ENCODE measurements at regions not wholly inside any gene's neighbourhood (a gene's known extent, or its start where the extent isn't known, plus 50 kb on each side); places are given as distances from the start of the nearest gene placed in this dataset.
"Not testable (repeated sequence)": the region's sequence is repeated elsewhere in the genome, so short reads cannot be mapped to it uniquely, and the experiment has no call there.

GRCh38 chr3:66836363-66837152 lies 161.5 kb upstream of the KBTBD8 start:
- FAIRE-seq: no peak
- no peak for DNase-seq (ENCODE audit: insufficient read length, low spot score)

GRCh38 chr3:66838704-66839103 lies 159.4 kb upstream of the KBTBD8 start:
- no peak for FAIRE-seq

DNA sequence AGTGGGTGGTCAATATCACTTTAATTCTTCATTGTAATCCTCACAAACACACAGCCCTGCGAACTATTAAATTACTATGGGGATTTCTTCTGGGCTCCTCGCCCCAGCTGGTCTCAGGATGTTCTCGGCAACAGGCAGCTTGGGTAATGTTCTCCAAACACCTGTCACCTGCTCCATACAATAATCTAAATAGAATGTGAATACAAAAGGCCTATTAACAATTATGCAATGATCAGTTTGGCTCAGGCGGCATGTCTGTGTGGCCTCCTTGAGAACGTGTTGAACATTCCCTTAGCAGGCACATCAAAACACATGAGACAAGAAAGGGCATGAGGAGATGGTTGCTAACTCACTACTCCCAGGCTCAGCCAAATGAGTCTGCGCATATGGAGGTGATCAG lies 158.6 kb upstream of the KBTBD8 start:
- FAIRE-seq (no peak), DNase-seq (ENCODE audit: insufficient read length, low spot score) (no peak)

More at GRCh38 chr3:66838704-66839103, 159.4 kb upstream of the KBTBD8 start:
- no peak for DNase-seq (ENCODE audit: insufficient read length, low spot score)

DNA sequence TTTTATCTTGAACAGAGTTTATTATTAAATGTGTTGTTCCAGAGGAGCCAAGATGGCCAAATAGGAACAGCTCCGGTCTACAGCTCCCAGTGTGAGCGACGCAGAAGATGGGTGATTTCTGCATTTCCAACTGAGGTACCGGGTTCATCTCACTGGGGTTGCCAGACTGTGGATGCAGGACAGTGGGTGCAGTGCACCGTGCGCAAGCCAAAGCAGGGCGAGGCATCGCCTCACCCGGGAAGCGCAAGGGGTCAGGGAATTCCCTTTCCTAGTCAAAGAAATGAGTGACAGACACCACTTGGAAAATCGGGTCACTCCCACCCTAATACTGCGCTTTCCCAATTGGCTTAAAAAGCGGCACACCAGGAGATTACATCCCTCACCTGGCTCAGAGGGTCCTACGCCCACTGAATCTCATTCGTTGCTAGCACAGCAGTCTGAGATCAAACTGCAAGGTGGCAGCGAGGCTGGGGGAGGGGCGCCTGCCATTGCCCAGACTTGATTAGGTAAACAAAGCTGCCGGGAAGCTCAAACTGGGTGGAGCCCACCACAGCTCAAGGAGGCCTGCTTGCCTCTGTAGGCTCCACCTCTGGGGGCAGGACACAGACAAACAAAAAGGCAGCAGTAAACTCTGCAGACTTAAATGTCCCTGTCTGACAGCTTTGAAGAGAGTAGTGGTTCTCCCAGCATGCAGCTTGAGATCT lies 155.2 kb upstream of the KBTBD8 start:
- not testable (repeated sequence) for DNase-seq (ENCODE audit: insufficient read length, low spot score); FAIRE-seq

DNA sequence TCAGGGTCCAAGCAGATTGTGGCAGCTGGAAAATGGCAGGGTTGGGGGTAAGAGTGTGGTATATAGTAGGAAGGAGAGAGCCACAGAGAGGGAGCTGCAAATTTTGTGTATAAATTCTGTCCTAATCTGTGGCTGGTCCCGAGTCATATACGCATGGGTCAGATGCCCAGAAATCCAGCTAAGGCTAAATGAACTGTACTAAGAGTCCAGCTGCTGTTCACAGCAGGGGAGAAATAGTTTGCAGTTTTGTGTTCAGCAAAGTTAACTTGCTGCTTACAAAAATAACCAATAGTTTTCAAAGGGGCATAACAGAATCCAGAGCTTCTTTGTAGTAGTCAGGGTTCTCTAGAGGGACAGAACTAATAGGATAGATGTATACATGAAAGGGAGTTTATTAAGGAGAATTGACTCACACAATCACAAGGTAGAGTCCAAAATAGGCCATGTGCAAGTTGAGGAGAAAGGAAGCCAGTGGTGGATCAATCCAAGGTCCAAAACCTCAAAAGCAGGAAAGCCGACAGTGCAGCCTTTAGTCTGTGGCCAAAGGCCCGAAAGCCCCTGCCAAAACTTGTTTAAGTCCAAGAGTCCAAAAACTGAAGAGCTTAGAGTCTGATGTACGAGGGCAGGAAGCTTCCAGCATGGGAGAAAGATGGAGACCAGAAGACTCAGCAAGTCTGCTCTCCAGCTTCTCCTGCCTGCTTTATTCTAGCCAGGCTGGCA lies 146.1 kb upstream of the KBTBD8 start:
- DNase-seq (ENCODE audit: insufficient read length, low spot score): no peak
- no peak for FAIRE-seq

- FAIRE-seq (no peak), DNase-seq (ENCODE audit: insufficient read length, low spot score) (no peak)
These were observed 143.4 kb upstream of the KBTBD8 start for GRCh38 chr3:66854601-66855151.

- DNase-seq (ENCODE audit: insufficient read length, low spot score) (no peak), FAIRE-seq (no peak)
These were observed 141.6 kb upstream of the KBTBD8 start for GRCh38 chr3:66856533-66856932.

GRCh38 chr3:66858656-66859381 lies 139.3 kb upstream of the KBTBD8 start:
- FAIRE-seq (no peak), DNase-seq (ENCODE audit: insufficient read length, low spot score) (no peak)

GRCh38 chr3:66860771-66861170 lies 137.3 kb upstream of the KBTBD8 start:
- no peak for DNase-seq (ENCODE audit: insufficient read length, low spot score)
- FAIRE-seq: no peak

DNA sequence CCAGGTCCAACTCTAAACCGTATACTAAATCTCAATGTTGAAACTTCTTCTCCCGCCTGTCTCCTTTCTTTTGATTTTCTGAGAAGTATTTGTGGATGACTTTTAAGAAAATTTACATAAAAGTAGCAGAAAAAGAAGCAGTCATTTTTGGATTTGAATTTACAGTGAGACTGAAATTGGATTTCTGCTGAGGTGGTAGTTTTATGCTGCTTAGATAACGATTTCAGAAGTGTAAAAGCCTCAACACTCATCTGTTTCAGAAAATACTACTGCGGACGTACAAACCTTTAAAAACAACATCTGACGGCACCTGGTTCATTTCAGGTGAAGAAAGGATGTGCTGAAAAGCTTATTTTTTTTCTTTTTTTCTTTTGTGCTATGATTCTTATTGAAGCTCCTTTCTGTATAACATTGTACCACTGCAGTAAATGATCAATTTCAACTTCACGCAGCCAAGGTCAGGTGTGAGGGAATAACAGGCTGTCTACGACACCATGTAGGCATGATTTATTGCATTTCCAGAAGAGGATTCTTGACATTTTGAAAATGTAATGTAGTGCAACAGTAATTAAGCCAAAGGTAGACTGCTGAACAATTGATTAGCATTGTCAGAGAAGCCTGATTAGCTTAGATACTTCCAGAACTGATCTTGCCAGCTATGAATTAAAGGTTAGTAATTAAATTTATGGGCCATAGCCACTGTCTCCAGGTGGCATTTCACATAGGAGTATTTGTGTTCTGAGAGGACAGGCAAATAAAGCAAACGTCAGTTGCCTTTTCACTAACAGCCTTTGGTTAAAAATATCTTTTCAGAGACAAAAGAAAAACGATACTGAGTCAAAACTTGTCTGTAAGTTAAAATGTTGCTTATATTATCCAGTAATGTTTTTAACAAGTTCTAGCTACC lies 134.6 kb upstream of the KBTBD8 start:
- FAIRE-seq (no peak), DNase-seq (ENCODE audit: insufficient read length, low spot score) (no peak)

GRCh38 chr3:66884659-66885058 lies 113.4 kb upstream of the KBTBD8 start:
- FAIRE-seq: no peak
- no peak for DNase-seq (ENCODE audit: insufficient read length, low spot score)

DNA sequence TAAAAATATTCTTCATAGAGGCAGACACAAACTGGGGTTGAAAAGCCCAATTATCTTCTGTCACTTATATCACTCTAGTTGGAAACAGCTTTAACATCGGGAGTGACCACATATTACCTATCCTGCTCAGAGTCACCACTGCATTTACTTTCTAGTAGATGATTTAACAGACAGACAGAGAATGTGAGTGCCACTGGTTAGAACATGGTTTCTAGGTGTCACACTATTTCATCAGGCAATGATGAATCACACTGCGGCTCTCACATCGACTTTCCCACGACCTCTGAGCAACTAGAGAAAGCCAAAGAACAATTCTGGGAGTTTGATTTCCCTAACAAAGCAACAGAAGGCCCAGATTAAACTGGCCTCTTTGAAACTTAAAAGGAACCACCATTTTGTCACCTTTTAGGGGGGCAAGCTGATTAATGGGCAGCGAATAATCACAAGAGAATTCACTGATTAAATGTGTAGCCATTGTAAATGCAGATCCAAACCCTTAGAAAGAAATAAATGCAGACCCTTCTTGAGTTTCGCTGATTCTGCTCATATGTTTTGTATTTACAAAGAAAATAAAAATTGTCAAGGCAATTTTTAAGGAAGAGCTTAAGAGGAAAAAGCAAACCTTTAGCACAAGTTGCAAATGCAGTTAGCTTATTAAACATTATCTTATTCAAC lies 112.6 kb upstream of the KBTBD8 start:
- FAIRE-seq: no peak

DNA sequence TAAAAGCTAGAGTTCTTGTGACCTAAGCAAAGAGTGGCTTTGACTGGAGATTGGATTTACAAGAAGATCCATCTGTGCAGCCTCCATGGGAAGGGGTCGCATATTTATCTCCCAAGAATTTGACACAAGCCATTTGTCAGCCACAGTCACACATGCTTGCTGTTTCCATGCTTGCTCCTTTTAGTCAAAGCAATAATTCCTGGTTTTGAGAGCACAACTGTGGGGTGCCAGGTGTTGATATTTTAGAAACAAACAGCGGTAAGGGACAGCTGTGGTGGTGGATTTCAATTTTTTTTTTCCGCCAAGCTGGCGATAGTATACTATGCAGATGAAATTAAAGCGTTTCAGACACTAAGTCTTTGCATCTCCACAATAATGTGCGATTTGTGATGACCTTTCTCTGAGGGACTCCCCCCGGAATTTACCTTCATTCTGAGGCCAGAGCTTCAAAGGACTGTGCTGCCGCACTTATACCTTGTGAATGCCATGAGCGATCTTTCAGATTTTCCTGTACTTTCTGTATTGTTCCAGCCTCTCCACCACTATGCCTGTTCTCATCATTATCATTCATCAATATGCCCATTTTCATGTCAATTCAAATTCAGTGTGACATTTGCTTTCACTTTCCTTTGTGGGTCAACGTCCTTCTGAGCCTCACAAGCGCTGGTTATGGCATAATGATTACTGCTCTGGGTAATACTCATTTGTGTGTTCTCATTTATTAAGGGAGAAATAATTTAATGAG lies 108.2 kb upstream of the KBTBD8 start:
- DNase-seq (ENCODE audit: insufficient read length, low spot score) (no peak), FAIRE-seq (no peak)

More for the DNA sequence above, 112.6 kb upstream of the KBTBD8 start:
- DNase-seq (ENCODE audit: insufficient read length, low spot score): no peak

- FAIRE-seq (no peak), DNase-seq (ENCODE audit: insufficient read length, low spot score) (no peak)
These were observed 100.0 kb upstream of the KBTBD8 start for GRCh38 chr3:66898155-66898554.

GRCh38 chr3:66904336-66904735 lies 93.8 kb upstream of the KBTBD8 start:
- DNase-seq (ENCODE audit: insufficient read length, low spot score): no peak
- no peak for FAIRE-seq

GRCh38 chr3:66904831-66905493 lies 93.1 kb upstream of the KBTBD8 start:
- no peak for FAIRE-seq
- no peak for DNase-seq (ENCODE audit: insufficient read length, low spot score)

DNA sequence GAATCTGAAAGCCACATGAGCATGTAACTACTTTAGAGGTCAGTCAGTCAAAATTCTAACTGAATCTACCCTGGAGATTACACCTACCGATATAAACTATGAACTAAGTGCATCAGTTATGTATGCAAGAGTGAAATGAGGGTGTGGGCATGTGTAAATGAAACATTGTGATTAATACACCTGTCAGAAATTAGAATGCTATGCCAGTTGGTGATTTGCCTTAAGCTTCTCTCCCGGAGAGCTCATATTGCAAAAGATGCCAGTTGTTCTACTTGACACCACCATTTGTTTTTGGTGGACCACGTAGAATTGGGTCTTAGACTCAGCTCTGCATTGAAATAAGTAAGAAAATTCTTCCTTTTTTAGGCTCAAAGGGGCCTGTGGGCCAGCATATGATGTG lies 91.0 kb upstream of the KBTBD8 start:
- FAIRE-seq: no peak
- DNase-seq (ENCODE audit: insufficient read length, low spot score): no peak
